Ascending aorta (tissue), 2 donors: ENCODE measurements at regions not wholly inside any gene's neighbourhood (a gene's known extent, or its start where the extent isn't known, plus 50 kb on each side); places are given as distances from the start of the nearest gene placed in this dataset.

Experiments
- DNase-seq, 2 donors: peaks; one replicate each; pipeline ENCODE4 v3.0.0-alpha.2; 2019; ENCODE audit warnings: low spot score in 2 of 2
- H3K27ac ChIP-seq, 2 donors: fragments of 200-600 bp; sonication (generic); one replicate each; pipeline ENCODE4 v1.5.1; 2016 to 2017; ENCODE audit warnings: mild to moderate bottlenecking in 1 of 2
- H3K27me3 ChIP-seq: fragments of 200-600 bp; sonication (generic); one replicate; pipeline ENCODE4 v1.5.1; 2017
- H3K36me3 ChIP-seq, 2 donors: fragments of 200-600 bp; sonication (generic); one replicate each; pipeline ENCODE4 v1.5.1; 2016
- H3K4me1 ChIP-seq, 2 donors: fragments of 200-600 bp; sonication (generic); one replicate each; pipeline ENCODE4 v1.5.1; 2016 to 2017; ENCODE audit warnings: mild to moderate bottlenecking in 1 of 2
- H3K4me3 ChIP-seq, 2 donors: fragments of 200-600 bp; sonication (generic); one replicate each; pipeline ENCODE4 v1.5.1; 2016 to 2017; ENCODE audit warnings: mild to moderate bottlenecking in 1 of 2
- H3K9me3 ChIP-seq, 2 donors: fragments of 200-600 bp; sonication (generic); one replicate each; pipeline ENCODE4 v1.5.1; 2016
- intact Hi-C: fragments of 100-400 bp; cut with DNase I; formaldehyde crosslinking; loops from one replicate; pipeline ENCODE4 v1.15.1; 2023
- TF ChIP-seq, protein P1 (sequence below), 3 experiments: fragments of 200-600 bp in 2 of 3; fragments of 450-650 bp in 1 of 3; sonication (generic) in 2 of 3; IDR thresholded peaks; one replicate each; pipeline ENCODE4 v1.5.1; 2016 to 2019; ENCODE audit warnings: antibody characterized with exemption in 3 of 3, mild to moderate bottlenecking in 1 of 3, moderate library complexity in 1 of 3

- intact Hi-C loops, result no loop called here
- Histone ChIP-seq H3K27me3 (no peaks in the 10 kb centered on the region), H3K9me3 (no peaks in the 10 kb centered on the region), H3K36me3 (no peaks in the 10 kb centered on the region), H3K27ac (no peak overlapping the region), H3K4me3 (no peak overlapping the region), H3K4me1 (no peaks in the 10 kb centered on the region)
- DNase-seq, result no peak
- TF ChIP-seq, protein P1, sequence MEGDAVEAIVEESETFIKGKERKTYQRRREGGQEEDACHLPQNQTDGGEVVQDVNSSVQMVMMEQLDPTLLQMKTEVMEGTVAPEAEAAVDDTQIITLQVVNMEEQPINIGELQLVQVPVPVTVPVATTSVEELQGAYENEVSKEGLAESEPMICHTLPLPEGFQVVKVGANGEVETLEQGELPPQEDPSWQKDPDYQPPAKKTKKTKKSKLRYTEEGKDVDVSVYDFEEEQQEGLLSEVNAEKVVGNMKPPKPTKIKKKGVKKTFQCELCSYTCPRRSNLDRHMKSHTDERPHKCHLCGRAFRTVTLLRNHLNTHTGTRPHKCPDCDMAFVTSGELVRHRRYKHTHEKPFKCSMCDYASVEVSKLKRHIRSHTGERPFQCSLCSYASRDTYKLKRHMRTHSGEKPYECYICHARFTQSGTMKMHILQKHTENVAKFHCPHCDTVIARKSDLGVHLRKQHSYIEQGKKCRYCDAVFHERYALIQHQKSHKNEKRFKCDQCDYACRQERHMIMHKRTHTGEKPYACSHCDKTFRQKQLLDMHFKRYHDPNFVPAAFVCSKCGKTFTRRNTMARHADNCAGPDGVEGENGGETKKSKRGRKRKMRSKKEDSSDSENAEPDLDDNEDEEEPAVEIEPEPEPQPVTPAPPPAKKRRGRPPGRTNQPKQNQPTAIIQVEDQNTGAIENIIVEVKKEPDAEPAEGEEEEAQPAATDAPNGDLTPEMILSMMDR (IDR thresholded peaks at IDR 0.05), result no peak
Measured at GRCh38 chr5:158304607-158305006, 445.7 kb upstream of the CLINT1 start.

DNA sequence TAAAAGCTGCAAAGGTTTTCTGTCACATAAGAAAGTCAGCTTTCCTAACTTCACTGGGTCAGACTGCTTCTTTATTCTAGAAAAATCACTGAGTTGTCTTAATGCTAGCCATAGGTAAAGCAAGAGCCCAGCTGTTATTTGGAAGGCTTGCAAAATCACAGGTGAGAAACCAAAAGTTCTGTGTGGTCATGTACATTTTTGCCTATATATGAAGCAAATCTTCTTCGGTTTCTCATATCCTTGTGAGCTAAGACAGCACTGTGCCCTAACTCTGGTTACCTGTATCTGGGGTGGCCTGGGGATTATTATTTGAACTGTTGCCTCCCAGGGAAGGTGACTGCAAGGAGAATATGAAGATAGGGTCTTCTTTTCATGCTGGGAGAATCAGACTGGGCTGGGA lies 444.9 kb upstream of the CLINT1 start:
- no peaks in the 10 kb centered on the region for H3K4me1 ChIP-seq
- no peak for DNase-seq
- H3K27me3 ChIP-seq, result no peaks in the 10 kb centered on the region
- TF ChIP-seq, protein P1 (IDR thresholded peaks at IDR 0.05), result no peak
- H3K4me3 ChIP-seq, result no peak overlapping the region
- H3K36me3 ChIP-seq, result no peaks in the 10 kb centered on the region
- intact Hi-C loops, result no loop called here
- no peak overlapping the region for H3K27ac ChIP-seq
- no peaks in the 10 kb centered on the region for H3K9me3 ChIP-seq

GRCh38 chr5:158303275-158303674 lies 444.3 kb upstream of the CLINT1 start:
- no peaks in the 10 kb centered on the region for H3K27me3 ChIP-seq
- no peak for DNase-seq
- H3K27ac ChIP-seq, result no peak overlapping the region
- TF ChIP-seq, protein P1 (IDR thresholded peaks at IDR 0.05), result no peak
- no peaks in the 10 kb centered on the region for H3K9me3 ChIP-seq
- H3K4me1 ChIP-seq, result no peaks in the 10 kb centered on the region
- intact Hi-C loops, result no loop called here
- H3K36me3 ChIP-seq, result no peaks in the 10 kb centered on the region
- no peak overlapping the region for H3K4me3 ChIP-seq

- Histone ChIP-seq H3K9me3 (no peaks in the 10 kb centered on the region), H3K4me3 (no peak overlapping the region), H3K27ac (no peak overlapping the region), H3K36me3 (no peaks in the 10 kb centered on the region), H3K27me3 (no peaks in the 10 kb centered on the region), H3K4me1 (no peaks in the 10 kb centered on the region)
- intact Hi-C loops, result no loop called here
- TF ChIP-seq, protein P1 (IDR thresholded peaks at IDR 0.05), result no peak
- no peak for DNase-seq
Measured at GRCh38 chr5:158302029-158302428, 443.1 kb upstream of the CLINT1 start.

DNA sequence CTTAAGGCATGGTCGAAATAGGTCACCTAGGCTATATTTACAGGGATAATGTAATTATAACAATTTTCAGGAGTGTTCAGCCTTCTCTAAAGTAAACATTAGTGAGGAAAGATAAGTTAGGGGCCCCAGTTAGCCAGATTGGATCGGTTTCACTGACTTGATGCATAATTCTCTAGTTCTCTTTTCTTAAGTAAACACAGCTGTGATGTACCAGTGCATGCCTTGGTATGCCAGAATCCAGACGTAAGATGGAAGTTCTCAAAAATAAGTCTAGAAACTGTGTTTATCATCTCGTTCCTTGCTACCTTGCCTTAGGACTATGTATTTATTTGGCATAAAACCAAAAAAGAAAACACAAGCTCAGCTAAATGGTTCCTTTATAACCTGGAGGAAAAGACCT lies 442.2 kb upstream of the CLINT1 start:
- intact Hi-C loops, result no loop called here
- DNase-seq, result no peak
- no peaks in the 10 kb centered on the region for H3K4me1 ChIP-seq
- H3K27ac ChIP-seq, result no peak overlapping the region
- peaks cover 0 to 6% of the 10 kb centered on the region in 2 donors for H3K9me3 ChIP-seq
- no peaks in the 10 kb centered on the region for H3K27me3 ChIP-seq
- H3K36me3 ChIP-seq, result no peaks in the 10 kb centered on the region
- no peak overlapping the region for H3K4me3 ChIP-seq
- TF ChIP-seq, protein P1 (IDR thresholded peaks at IDR 0.05), result no peak

DNA sequence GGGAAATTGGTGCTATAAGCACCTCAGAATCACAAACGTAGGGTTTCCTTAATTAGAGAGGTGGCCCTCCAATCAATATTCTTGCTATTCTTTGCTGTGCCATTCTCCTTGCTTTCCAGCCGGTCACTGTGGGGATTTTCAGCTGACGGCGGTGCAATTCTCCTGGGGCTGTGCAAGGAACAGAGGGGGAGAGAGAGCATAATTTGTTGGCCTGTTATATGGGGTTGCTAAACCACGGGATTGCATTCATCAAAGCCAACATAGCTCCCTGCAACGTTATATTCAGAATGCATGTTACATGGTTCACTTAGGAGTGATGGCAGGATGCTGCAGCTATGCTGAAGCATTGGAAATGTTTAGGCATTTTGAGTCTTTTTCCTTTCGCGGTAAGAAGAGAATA lies 441.3 kb upstream of the CLINT1 start:
- no peak overlapping the region for H3K4me3 ChIP-seq
- H3K27ac ChIP-seq, result no peak overlapping the region
- H3K9me3 ChIP-seq, result peaks cover 0 to 6% of the 10 kb centered on the region in 2 donors
- DNase-seq, result no peak
- no peaks in the 10 kb centered on the region for H3K4me1 ChIP-seq
- H3K27me3 ChIP-seq, result no peaks in the 10 kb centered on the region
- H3K36me3 ChIP-seq, result no peaks in the 10 kb centered on the region
- intact Hi-C loops, result no loop called here
- TF ChIP-seq, protein P1 (IDR thresholded peaks at IDR 0.05), result no peak
